ENCODE measurements at regions not wholly inside any gene's neighbourhood (a gene's known extent, or its start where the extent isn't known, plus 50 kb on each side); places are given as distances from the start of the nearest gene placed in this dataset.

DNA sequence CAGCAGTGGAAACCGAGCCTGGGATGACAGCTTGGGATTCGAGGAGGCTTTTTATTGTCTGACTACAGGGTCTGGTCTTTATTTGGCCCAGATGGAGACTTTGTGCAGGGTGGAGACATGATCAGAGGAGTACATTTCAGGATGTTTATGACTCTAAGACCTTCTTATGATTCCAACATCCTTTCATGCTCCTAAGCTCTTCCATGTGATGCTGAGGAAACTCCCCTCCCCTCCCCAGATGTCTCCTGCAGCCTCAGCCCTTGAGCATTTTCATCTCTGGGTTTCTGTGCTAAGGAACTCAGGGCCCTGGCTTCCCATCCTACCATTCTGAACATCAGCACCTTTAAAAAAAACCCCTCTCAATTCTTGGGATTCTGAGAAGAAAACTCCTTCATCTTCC, 186.6 kb downstream of the SOX4 start:
- no peak for FAIRE-seq

DNA sequence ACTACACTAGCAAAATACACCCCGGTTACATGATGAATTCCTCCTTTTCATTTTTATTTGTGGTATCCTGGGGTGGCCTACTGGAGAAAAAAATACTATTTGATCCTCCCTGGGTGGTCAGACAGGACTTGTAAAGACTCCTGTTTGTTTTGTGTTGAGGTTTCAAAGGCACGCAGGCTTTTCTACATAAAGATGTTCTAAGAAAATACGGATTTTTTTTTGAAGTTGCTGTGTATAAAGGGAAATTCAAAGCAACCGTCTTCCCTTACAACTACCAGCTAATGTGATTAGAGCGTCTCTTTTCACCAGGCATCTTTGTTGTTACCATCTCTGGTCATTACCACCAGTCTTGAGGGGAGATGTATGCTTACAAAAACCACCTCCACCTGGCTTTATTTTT, 187.1 kb downstream of the SOX4 start:
- H3K9me3 ChIP-seq (ENCODE audit: control insufficient read depth, low read depth, low read length) = no peaks in the 10 kb centered on the region
- H3K27ac ChIP-seq (ENCODE audit: control insufficient read depth, insufficient read depth, low read length) = no peak overlapping the region
- H3K79me2 ChIP-seq (ENCODE audit: control insufficient read depth, insufficient read depth, low read length) = no peaks in the 10 kb centered on the region
- H3K4me2 ChIP-seq (ENCODE audit: control insufficient read depth, extremely low read depth, insufficient read depth, low read depth, low read length) = no peak overlapping the region
- TF ChIP-seq, protein P1, sequence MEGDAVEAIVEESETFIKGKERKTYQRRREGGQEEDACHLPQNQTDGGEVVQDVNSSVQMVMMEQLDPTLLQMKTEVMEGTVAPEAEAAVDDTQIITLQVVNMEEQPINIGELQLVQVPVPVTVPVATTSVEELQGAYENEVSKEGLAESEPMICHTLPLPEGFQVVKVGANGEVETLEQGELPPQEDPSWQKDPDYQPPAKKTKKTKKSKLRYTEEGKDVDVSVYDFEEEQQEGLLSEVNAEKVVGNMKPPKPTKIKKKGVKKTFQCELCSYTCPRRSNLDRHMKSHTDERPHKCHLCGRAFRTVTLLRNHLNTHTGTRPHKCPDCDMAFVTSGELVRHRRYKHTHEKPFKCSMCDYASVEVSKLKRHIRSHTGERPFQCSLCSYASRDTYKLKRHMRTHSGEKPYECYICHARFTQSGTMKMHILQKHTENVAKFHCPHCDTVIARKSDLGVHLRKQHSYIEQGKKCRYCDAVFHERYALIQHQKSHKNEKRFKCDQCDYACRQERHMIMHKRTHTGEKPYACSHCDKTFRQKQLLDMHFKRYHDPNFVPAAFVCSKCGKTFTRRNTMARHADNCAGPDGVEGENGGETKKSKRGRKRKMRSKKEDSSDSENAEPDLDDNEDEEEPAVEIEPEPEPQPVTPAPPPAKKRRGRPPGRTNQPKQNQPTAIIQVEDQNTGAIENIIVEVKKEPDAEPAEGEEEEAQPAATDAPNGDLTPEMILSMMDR (optimal IDR thresholded peaks at IDR 0.05 in 1 of 3, IDR thresholded peaks at IDR 0.05 in 1 of 3, conservative IDR thresholded peaks at IDR 0.05 in 1 of 3; ENCODE audit: extremely low read depth in 1 of 3, insufficient read depth in 2 of 3, low read length in 3 of 3) = no peak
- no peak for TF ChIP-seq EZH2 (IDR thresholded peaks at IDR 0.05; ENCODE audit: low read length)
- H3K9me1 ChIP-seq (ENCODE audit: control insufficient read depth, extremely low read depth, insufficient read depth, low read length) = no peaks in the 10 kb centered on the region
- no peak overlapping the region for H3K4me3 ChIP-seq (ENCODE audit: control insufficient read depth in 2 of 3, extremely low read depth in 1 of 3, insufficient read depth in 2 of 3, low read depth in 1 of 3, low read length in 3 of 3)
- H3K4me1 ChIP-seq (ENCODE audit: control insufficient read depth, extremely low read depth, insufficient read depth, low read length) = no peaks in the 10 kb centered on the region
- DNase-seq (ENCODE audit: low read depth, low spot score) (no peak), FAIRE-seq (no peak)
- H3K27me3 ChIP-seq (ENCODE audit: control insufficient read depth, extremely low read depth, insufficient read depth, low read length) = no peaks in the 10 kb centered on the region
- H4K20me1 ChIP-seq (ENCODE audit: control insufficient read depth, extremely low read depth, insufficient read depth, low read length) = no peaks in the 10 kb centered on the region
- no peaks in the 10 kb centered on the region for H3K36me3 ChIP-seq (ENCODE audit: control insufficient read depth in 2 of 2, extremely low read depth in 1 of 2, insufficient read depth in 2 of 2, low read length in 2 of 2)
- no peak overlapping the region for H2AFZ ChIP-seq (ENCODE audit: control insufficient read depth, low read length)
- H3K9ac ChIP-seq (ENCODE audit: control insufficient read depth, extremely low read depth, insufficient read depth, low read length) = no peak overlapping the region
- dilution Hi-C loops (cut with MboI; ENCODE audit: extremely low pct_ligation_motif_present, low sequenced_read_pairs) = no loop called here

More for the DNA sequence above, 186.6 kb downstream of the SOX4 start:
- Histone ChIP-seq H3K9me1 (ENCODE audit: control insufficient read depth, extremely low read depth, insufficient read depth, low read length) (no peaks in the 10 kb centered on the region), H3K4me1 (ENCODE audit: control insufficient read depth, extremely low read depth, insufficient read depth, low read length) (no peaks in the 10 kb centered on the region), H3K9ac (ENCODE audit: control insufficient read depth, extremely low read depth, insufficient read depth, low read length) (no peak overlapping the region), H2AFZ (ENCODE audit: control insufficient read depth, low read length) (no peak overlapping the region), H3K36me3 (ENCODE audit: control insufficient read depth in 2 of 2, extremely low read depth in 1 of 2, insufficient read depth in 2 of 2, low read length in 2 of 2) (no peaks in the 10 kb centered on the region), H3K9me3 (ENCODE audit: control insufficient read depth, low read depth, low read length) (no peaks in the 10 kb centered on the region), H4K20me1 (ENCODE audit: control insufficient read depth, extremely low read depth, insufficient read depth, low read length) (no peaks in the 10 kb centered on the region), H3K79me2 (ENCODE audit: control insufficient read depth, insufficient read depth, low read length) (no peaks in the 10 kb centered on the region), H3K27ac (ENCODE audit: control insufficient read depth, insufficient read depth, low read length) (no peak overlapping the region), H3K4me2 (ENCODE audit: control insufficient read depth, extremely low read depth, insufficient read depth, low read depth, low read length) (no peak overlapping the region), H3K27me3 (ENCODE audit: control insufficient read depth, extremely low read depth, insufficient read depth, low read length) (no peaks in the 10 kb centered on the region), H3K4me3 (ENCODE audit: control insufficient read depth in 2 of 3, extremely low read depth in 1 of 3, insufficient read depth in 2 of 3, low read depth in 1 of 3, low read length in 3 of 3) (no peak overlapping the region)
- DNase-seq (ENCODE audit: low read depth, low spot score) = no peak
- no peak for TF ChIP-seq EZH2 (IDR thresholded peaks at IDR 0.05; ENCODE audit: low read length)
- TF ChIP-seq, protein P1 (optimal IDR thresholded peaks at IDR 0.05 in 1 of 3, IDR thresholded peaks at IDR 0.05 in 1 of 3, conservative IDR thresholded peaks at IDR 0.05 in 1 of 3; ENCODE audit: extremely low read depth in 1 of 3, insufficient read depth in 2 of 3, low read length in 3 of 3) = no peak
- dilution Hi-C loops (cut with MboI; ENCODE audit: extremely low pct_ligation_motif_present, low sequenced_read_pairs) = no loop called here

Measured in keratinocyte (primary cell).